HG03159 (cell line): ENCODE measurements at regions not wholly inside any gene's neighbourhood (a gene's known extent, or its start where the extent isn't known, plus 50 kb on each side); places are given as distances from the start of the nearest gene placed in this dataset.

Experiments
- ATAC-seq: cut with Tn5 transposase; IDR thresholded peaks from one replicate; pipeline ENCODE4 v1.9.1; 2021; ENCODE audit warnings: mild to moderate bottlenecking, moderate library complexity; ENCODE audit not compliant: unreplicated experiment

DNA sequence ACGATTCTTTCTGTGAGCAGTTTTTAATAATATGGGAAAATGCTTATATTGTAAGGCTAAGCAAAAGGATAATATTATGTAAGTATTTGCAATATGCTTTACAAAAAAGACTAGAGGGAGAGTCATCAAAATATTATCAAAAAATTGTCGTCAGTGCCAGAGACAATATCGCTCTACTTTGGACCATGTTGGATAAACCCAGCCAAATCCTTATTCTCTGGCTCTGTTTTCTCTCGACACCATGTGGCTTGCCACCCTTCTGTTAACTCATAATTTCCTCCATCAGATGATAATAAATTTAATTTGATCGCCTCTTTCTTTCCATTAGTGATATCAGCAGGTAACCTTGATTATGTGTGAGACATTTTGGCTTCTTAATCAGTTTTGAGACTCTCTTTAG, 129.9 kb downstream of the CDC42EP3 start:
- ATAC-seq: no peak

DNA sequence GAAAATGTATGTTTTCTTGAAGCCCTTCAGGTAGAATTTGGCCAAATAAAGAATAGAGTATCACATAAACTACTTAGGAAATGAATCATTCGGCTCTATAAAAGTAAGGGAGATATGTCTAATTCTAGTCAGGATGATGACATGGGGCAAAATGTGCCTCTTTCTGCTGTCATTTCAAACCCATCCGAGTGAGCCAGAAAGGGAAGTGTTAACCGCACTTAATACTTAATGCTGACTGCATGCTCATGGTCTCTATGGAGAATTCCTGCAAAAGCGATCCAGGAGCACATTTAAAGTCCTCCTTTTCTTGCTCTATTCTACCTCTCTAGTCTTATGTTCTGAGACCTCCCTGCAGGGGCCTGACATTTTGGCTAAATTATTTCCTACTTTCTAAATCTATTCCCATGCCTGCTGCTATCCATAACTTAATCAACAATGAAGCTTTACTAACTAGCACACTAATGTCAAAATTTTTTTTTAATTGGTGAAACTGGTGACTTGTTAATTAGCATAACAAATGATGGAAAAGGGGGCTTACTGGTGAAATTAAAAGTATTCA, 127.4 kb downstream of the CDC42EP3 start:
- no peak for ATAC-seq

DNA sequence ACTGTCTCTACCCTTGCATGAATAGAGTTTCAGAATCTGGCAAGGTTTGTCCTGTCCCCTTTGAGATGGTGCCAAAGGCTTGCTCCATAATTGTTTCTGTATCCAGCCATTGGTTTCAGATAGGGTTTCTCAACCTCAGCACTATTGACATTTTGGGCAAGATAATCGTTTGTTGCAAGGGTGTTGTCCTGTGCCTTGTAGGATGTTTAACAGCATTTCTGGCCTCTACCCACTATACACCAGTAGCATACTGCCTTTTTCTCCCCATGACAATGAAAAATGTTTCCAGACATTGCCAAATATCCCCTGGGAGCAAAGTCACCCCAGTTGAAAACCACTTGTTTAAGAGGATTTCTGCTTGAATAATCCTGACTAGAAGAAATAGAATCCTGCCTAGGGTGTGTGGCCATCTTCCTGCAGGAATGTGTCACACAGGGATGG, 126.8 kb downstream of the CDC42EP3 start:
- ATAC-seq: no peak

DNA sequence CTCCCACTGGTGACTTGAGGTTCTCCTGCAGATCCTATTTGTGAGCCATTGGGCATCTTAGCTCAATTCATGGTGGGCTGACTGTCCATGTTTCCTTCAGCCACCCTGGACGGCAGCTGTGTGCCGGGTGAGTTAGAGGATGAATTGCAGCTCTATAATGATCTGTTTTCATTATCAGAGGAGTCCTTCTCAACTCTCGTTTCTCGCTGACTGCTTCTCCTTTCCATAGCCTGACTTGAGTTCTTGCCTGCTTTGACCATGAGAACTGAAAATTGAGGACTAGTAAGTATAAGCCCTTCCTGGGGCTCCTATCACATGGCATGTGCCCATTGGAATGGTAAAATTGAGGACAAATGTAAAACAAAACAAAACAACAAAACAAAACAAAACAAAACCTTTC, 121.8 kb downstream of the CDC42EP3 start:
- peak; percentile 77 for ATAC-seq

DNA sequence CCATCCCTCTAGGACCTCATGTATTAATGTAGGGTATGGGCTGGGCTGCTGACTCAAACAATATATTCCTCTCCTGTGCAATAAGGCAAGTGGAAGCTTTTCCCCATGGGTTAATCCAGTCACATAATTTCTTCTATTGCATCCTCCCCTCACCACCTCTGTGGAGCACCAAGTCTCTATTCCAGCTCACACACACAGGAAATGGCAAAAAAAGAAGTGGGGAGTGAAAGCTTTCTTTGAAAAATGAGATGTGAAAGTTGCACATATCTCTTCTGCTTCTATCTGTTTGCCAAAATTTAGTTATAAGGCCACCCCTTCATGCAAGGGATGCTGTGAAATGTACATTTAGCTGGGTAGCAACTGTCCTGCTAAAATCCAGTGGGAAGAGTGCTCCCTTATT, 121.3 kb downstream of the CDC42EP3 start:
- ATAC-seq: peak; percentile 27

DNA sequence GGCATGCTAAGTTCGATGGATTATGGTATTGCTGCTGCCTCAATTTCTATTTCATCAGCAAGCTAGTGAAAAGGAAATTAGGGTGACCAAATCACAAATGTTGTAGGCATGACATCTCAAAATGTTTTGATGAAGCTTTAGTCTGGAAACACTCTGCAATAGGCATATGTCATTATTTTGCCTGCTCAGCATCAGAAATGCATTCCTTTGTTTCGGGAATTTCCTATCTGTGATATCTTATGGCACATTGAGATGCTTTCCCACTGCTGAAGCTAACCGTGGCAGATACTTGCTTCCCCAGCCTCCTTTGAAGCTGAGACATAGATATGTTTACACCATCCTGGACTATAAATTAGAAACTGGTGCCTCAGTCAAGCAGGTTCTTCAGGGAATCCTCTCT, 119.7 kb downstream of the CDC42EP3 start:
- no peak for ATAC-seq

DNA sequence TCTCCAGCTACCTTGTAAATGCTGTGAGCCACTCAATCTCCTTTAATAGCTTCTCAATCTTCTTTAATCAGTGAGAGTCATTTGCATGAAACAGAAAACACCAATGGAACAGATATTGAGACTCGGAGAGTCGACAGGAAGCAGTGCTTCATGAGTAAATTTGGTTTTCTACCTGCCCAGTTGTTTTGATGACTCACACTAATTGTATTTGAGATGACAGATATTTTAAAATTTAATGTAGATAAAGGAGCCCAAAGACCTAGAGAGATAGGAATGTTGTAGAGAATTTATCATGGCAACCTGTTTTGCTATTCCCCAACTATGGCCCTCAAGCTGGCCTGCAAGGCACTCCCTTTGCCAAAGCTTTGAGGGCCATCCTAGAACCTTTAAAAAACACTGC, 119.1 kb downstream of the CDC42EP3 start:
- ATAC-seq: no peak

DNA sequence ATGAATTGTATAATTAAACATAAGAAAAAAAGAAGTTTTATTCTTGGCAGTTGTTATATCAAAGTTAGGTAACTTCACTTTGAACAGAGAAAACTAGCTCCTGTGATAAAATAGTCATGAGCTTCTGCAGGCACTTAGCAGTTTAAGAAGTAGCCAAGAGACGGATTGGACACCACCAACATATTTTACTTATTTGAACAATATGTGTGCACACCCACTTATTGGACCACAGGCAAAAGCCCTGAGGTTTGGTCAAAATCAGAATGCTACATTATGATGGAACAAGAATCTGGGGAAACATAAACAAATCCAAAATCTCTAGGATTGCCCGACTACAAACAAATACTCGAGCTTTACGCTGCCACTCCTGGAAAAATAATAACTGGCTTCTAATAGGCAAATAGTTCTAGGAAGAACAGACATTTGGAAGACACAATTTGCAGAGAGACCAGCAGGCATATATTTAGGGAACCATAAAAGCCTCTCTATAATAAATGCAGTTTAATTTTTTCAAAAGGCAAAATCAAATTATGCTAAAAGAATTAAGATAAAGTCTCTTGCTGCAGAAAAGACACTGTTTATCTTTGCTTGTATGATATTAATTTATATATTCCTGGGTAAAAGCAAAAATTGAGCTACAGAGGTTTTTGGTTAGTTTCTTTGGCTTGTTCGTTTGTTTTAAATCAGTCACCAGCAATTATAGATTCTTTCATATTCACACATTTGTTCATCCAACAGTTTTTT, 117.9 kb downstream of the CDC42EP3 start:
- ATAC-seq: no peak

DNA sequence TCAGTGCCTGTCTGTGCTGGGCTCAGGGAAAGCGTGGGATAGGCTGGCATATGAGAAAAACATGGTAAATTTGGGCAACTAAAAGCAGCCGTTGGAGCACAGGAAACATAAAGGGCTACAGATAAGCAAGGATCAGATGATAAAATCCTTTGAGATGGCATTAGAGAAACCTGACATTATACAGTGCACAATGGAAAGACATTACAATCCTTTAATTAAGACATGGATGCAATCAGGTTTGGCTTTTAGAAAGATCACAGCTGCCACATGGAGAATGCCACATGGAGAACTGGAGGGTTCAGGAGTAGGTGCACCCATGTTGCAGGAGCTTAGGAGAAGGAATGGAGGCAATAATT, 117.3 kb downstream of the CDC42EP3 start:
- ATAC-seq: no peak

DNA sequence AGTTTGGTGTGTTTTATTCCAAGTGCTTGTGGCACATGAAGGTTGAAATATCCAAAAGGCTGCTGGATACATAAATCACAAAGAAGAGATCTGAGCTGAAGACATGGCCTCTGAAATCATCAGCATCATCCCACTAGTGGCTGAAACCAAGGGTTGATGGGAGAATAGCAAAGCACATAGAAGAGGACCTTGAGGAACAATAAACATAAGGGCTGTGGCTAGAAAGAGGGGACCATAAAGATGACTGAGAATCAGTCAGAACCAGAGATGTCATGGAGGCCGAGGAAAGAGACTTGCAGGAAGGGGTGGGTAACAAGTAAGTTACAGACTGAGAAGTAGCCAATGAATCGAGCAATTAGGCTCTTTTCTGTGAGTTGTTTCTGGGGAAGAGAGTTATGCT, 116.8 kb downstream of the CDC42EP3 start:
- ATAC-seq: no peak

DNA sequence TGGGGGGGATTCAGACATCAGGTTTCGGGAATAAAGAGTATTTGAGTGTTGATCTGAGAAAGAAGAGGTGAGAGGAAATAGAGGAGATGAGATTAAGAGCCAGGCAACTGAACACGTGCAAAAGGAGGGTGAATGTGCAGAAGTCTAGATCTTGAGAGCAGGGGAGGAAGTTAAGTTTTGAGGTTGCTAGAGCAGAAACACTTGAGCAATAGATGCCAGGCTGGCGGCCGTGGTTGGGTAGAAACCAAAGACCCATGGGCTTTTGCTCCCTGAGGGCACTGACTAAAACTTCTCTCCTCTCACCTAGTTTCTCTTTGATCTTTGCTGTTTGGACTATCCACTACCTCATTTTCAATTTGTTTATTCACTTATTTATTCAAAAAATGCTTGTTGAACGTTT, 116.0 kb downstream of the CDC42EP3 start:
- ATAC-seq: no peak

DNA sequence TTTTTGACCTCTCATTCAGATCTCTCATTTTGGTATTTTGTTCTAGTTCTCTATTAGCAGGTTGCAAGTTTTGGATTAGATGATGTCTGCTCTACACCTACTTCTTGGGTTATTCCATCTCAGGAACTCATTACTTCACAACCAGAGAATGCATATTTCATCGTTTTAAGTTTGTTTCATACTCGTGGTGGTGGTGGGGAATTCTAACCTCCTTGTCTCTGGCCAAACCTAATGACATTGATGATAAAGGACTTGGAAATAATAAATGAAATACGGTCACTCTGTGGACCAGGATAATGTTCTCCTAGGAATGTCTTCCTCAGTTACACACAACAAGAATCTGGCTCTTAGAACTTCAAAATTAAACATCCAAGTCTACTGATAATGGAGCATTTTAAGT, 115.2 kb downstream of the CDC42EP3 start:
- no peak for ATAC-seq

DNA sequence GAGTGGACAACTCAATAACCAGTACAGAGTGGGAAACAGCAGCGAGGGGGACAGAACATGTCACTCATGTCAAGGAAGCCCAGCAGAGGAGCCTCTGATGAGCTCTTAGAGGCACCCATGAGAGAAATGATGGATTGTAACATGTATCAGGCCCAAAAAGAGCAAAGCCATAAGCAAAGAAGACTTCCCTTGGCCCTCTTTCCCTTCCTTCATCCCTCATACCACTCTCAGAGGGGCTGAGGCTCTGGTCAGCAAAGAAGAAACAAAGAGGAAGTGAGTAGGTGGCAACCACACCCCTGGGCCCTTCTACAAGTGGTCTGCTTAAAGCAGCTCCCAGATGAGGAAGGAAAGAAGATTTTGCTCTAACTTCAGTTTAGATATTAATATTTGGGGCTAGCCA, 112.8 kb downstream of the CDC42EP3 start:
- ATAC-seq: peak; percentile 62

DNA sequence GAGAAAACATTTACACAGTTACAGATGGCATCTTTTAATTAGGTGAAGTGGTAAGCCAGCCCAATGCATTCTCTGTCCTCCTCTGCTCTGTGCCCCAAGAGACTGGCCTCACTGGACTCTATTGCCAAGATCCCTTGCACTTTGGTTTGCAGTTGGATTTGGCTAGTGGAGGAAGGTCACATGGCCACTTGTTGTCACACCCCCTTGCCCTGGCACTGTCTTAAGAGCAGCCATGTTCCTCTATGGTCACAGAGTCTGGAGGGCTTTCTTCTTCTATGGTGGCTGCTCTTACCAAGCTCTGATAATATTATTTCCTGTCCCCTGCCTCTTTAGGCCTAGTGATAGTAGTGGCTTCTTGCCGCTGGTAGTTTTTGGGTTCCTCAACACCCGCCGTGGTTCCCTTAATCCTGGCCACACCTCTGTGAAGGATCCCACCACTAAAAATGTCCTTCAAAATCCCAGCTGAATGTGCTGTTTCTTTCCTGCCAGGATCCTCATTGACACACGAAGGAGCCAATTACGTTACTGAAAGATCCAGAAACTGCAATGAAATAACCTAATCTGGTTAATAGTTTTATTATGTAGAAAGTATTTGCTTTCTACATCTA, 111.1 kb downstream of the CDC42EP3 start:
- no peak for ATAC-seq

DNA sequence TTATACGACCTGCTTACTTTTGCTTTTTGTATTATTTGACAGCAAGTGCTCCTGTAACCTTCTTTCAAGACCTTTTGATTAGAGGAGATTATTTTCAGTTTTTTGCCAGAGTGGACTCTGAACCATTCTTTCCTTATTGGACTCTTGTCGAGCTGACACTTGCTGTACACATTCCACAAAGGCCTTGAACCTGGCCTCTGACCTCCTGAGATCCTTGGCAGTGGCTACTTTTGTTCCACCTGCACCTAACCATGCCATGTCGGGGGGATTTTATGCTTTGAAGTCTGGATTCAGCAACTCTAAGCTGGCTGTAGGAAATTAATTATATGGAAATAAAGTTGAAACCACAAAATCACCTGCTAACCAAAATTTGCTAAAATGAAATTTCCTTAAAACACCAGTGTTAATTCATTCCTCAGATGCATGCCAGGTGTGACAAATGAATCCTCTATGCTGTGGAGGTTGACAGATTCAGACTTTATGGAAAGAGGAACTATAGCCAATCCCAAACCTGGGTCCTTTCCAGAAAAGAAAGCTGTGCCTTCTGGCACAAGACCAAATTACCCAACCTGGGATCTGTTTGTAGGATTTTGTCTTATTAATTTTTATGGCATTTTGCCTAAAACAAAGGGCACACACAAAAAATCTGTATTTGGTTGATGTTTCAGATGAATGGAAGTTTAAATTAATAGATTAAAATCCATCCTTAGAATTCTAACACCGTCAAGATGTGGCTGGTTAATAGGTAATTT, 110.4 kb downstream of the CDC42EP3 start:
- no peak for ATAC-seq

DNA sequence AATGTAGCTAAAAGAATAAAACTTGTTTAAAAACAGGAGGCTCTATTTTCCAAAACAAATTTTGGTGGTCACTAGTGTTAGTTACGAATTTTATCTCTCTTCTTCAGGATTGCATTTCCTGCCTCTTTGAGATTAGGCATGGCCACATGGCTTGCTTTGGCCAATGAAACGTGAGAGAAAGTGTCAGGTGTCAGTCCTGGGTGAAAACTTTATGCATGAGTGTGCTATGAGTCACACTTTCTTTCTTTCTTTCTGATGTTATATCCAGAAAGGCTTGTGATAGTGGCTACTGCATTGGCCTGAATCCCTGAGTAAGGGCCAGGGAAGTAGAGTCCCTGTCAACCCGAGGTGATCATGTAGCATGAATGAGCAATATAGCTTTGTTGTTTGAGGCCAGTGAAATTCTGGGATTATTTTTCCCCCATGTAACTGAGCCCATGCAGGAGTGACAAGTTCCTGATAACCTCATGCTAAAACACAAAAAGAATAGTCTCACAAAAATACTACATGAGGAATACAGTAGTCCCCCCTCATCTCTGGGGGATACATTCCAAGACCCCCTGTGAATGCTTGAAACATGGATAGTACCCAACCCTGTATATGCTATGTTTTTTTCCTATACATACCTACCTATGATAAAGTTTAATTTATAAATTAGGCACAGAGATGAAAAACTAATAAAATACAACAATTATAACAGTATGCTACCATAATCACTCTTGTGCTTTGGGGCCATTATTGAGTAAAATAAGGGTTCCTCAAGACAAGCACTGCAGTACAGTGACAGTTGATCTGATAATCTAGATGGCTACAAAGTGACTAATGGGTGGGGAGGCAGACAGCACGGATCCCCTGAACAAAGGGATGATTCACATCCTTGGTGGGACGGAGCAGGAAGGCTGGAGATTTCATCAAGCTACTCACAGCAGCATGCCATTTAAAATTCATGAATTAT, 109.5 kb downstream of the CDC42EP3 start:
- ATAC-seq: peak; percentile 65

DNA sequence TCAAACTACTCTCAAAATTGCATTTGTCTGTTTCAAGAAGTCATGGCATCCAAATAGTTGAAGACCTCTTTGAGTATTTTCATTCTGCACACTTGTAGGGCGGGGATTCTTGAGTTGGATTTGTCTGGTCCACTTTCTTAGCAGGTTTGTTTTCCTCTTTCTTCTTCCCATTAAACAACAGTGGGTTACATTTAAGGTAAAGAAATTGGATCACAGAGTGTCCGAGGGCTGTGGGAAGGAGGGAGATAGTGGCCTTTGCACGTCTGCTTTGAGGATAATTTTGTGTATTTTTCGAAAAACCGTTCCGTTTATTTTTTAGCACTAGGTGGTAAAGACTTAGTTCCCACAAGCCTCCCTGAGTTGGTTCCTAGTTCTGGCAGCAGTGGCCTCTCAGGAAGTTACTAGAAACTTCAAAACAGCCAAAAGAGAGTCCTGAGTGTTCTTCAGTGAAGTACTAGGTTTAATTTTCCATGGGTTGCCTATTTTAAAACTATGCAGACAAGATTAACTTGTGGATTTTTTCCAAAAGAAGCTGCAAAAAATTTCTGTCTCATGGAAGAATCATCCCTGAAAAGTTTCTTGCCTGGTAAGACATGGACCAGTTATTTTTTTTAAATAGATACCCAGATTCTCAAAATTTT, 107.9 kb downstream of the CDC42EP3 start:
- no peak for ATAC-seq

DNA sequence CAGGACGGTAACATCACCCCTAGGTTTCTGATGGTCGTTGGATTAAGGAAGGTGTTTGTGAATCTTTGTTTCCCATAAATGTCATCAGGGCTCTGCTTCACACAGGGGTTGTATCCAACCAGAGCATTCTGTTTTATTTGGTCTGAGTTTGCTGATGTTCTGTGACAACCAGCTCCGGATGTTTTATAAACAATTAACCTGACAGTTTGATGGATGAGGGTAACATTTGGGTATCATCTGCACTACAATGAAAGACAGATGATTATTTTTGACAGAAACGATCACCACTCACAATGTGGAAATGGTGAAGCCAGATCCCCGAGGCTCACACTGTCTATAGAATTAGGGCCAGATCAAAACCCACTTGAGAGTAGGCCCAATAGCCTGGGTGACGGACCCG, 107.1 kb downstream of the CDC42EP3 start:
- no peak for ATAC-seq

DNA sequence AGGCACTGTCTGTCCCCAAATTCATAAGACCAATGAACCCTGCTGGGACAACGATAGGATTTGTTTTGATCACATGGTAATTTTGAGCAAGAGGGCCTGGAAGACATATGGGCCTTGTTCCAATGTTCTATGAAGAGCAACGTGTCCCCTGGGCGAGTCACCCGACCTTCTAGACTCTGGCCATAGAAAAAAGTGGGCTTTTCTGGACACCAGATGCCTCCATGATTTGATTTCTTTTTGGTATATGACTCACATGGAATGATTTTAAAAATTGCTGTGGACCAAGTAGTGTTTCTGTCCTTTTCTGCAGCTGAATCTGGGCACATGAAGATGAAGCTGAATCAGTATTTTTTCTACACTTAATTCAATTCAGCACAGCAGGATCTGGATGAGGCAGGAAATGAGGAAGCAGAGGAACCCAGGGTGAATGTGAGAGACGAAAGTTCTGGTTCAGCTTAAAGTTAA, 104.9 kb downstream of the CDC42EP3 start:
- ATAC-seq: no peak

DNA sequence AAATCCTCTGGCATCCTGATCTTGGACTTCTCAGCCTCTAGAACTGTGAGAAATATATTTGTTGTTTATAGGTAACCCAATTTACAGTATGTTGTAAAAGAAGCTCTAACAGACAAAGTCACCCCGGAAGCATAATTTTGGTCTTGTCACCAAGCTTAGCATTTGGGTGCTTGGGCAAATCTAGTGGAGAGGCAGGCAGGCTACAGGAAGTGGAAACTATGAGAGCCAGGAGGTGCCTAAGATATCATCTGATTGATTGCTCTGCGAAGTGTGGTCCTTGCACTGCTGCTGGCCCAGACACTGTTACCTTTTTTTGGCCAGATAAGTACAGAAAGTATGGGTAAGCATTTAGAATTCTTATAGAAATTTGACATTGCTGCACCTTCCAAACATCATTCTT, 102.9 kb downstream of the CDC42EP3 start:
- no peak for ATAC-seq
